GM21825 (cell line): ENCODE measurements at regions not wholly inside any gene's neighbourhood (a gene's known extent, or its start where the extent isn't known, plus 50 kb on each side); places are given as distances from the start of the nearest gene placed in this dataset.
"Not testable (repeated sequence)": the region's sequence is repeated elsewhere in the genome, so short reads cannot be mapped to it uniquely, and the experiment has no call there.

Experiments
- ATAC-seq: cut with Tn5 transposase; IDR thresholded peaks from one replicate; pipeline ENCODE4 v1.9.1; 2021; ENCODE audit warnings: mild to moderate bottlenecking, moderate library complexity; ENCODE audit not compliant: unreplicated experiment

DNA sequence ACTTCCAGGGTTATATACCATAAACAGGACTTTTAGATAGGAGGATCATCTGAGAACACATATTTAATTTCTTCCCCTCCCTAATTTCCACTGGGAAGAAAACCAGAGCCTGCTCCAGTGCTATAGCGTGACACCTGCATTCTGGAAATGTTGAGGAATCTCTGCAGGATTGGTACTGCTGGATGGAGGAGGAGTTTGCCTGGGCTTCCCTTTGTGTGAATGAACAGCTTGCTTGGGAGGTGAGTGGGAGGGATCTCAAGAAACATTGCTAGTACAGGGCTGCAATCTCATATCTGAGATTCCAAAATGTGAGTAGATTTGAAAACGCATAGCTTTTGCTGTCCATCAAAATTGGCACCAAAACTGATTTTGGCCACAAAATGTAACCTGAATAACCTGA lies 295.9 kb upstream of the RGMA start:
- ATAC-seq = no peak

GRCh38 chr15:93382200-93382820 lies 293.3 kb upstream of the RGMA start:
- ATAC-seq = no peak

DNA sequence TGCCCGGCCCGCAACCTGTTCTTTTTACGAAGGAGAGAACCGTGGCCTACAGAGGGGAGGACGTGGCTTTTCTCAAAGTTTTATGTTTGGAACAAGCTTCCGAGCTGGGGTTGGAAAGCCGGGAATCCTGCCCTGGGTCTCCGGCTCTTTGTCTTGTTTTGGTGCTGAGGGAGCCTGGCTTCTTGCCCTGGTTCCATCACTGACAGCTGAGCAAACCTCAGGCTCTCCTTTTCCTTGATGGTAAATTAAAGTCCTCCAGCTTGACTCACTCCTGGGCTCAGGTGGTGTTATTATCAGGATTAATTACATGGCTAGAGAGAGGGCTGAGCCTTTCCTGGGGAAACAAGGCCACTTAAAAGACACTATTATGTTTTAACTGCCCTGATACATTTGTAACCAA lies 289.5 kb upstream of the RGMA start:
- no peak for ATAC-seq

GRCh38 chr15:93372865-93373223 lies 283.8 kb upstream of the RGMA start:
- no peak for ATAC-seq

GRCh38 chr15:93372208-93372864 lies 283.3 kb upstream of the RGMA start:
- ATAC-seq = no peak

DNA sequence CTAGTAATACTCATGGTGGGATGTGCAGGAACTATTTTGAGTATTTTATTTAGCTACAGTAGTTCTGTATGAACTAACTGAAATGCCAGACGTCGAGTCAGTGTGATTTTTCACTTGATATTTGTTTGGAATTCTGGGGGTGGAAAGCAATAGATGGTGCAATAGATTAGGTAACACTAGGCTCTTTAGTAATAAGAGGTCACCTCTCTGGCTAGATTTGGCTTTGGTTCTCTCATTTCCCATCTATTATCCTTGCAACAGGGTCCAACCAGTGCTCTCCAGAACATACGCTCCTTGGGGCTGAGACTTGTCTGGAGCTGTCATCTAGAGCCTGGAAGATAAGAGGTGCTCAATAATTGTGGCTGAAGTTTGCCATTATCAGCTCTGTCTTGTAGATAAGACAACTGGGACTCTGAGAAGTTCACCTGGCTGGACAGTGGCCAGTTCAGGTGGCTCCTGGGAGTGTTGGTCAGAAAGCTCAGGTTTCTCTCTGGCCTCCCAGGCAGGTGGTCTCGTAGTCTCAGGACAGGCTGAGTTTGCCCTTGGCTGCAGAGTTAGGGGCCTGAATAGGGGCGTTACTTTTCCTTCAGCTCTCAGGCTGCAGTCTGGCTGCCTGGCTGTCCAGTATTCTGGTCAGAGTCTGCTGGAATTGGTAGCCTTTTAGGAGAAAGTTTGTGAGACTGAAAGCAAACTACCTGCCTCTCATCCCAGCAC lies 277.5 kb upstream of the RGMA start:
- ATAC-seq = no peak

GRCh38 chr15:93362821-93363220 lies 273.8 kb upstream of the RGMA start:
- no peak for ATAC-seq

DNA sequence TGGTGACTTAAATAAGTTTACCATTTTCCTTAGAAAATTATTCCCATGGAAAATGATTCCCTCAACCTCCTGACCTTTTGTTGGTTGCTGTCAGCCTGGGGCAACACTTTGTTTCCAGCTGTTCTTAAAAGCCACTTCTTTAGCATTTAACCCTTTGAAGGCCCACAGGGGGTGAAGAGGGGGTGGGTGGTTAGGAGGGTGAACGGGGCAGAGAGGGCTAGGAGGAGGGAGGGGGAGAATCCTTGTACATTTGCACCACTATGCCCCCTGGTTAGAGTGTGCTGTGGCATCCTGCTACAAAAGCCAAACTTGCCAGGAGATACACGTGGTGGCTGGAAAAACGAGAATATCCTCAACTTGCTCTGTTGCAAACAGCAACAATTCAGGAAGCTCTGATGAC lies 273.2 kb upstream of the RGMA start:
- ATAC-seq = no peak

GRCh38 chr15:93361703-93362102 lies 272.7 kb upstream of the RGMA start:
- ATAC-seq = no peak

DNA sequence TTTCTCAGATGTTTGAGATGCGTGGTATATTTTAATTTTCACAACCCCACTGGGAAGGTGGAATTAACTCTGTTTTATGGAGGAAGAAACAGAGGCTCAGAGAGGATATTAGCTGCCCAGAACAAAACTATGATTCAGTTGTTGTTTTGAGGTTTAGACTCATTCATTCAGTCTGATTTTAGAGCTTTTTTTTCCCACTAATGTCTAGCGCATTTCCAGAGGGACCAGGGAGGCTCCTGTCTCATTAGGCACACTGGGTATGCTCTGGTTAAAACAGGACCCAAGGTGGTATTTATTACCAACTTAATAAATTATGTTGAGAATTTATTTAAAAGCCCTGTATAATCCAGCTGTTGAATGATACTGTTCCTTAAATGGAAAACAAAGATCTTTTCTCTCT lies 272.0 kb upstream of the RGMA start:
- ATAC-seq = no peak

DNA sequence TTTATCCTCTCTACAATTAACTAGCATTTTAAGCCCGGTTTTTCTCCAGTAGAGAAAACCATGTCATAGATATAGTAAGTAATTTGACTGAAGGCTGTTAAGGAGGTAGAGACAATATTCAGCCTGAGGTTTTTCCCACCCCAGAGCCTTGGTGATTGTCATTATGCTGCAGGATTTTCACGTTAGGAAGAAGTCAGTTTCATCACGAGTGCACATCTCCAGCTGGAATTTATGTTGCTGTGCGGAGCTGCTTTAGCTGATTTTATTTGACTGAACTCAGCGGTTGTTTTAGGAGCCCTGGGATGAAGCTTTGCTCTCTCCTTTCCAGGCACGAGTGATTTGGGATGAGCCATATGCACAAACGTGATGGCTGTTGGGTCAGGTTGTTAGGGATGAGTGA lies 271.3 kb upstream of the RGMA start:
- no peak for ATAC-seq

DNA sequence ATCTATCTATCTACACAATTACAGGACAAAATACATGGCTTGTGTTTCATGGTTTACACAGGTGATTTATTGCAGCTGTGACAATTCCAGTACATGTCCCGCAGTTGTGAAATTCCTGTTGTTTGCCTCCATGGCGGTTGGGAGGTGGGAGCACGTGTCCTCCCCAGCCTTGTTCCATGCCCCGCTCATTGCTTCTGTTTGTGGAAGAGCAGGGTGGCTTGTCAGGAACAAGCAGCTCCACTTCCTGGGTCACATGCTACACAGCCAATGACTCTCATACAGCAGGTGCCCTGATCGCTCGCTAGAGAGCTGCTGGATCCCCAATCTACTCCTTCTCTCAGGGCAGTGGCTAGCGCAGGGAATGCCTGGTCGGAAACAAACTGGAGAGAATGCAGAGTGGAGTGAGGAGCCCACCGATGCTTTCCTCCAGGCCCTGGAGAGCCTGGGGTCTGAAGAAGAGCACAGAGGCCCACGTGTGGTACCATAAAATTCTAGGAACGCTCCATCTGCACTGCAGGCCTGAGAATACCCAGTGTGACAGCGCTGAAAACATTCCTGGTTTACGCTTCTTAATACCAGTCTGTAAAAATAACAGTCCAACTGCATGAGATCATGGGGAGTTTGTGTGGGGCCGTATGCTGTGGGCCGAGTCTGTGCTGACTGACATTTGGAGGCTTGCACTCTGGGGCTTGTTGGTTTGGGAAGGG lies 270.6 kb upstream of the RGMA start:
- ATAC-seq = no peak

DNA sequence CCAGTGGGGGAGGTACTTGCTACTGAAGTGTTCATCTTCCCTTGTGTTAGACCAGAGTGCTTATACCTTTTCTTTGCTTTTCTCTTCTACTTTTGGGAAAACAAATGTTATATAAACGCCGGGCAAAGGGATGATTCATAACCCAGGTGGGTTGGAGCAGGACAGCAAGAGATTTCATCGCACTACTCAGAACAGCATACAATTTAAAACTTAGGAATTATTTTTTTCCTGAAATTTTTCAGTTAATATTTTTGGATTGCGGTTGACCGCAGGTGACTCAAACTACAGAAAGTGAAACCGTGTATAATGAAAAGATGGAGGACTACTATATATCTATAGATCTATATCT lies 270.0 kb upstream of the RGMA start:
- ATAC-seq = no peak

- ATAC-seq = no peak
These were observed 269.4 kb upstream of the RGMA start for GRCh38 chr15:93358166-93359059.

DNA sequence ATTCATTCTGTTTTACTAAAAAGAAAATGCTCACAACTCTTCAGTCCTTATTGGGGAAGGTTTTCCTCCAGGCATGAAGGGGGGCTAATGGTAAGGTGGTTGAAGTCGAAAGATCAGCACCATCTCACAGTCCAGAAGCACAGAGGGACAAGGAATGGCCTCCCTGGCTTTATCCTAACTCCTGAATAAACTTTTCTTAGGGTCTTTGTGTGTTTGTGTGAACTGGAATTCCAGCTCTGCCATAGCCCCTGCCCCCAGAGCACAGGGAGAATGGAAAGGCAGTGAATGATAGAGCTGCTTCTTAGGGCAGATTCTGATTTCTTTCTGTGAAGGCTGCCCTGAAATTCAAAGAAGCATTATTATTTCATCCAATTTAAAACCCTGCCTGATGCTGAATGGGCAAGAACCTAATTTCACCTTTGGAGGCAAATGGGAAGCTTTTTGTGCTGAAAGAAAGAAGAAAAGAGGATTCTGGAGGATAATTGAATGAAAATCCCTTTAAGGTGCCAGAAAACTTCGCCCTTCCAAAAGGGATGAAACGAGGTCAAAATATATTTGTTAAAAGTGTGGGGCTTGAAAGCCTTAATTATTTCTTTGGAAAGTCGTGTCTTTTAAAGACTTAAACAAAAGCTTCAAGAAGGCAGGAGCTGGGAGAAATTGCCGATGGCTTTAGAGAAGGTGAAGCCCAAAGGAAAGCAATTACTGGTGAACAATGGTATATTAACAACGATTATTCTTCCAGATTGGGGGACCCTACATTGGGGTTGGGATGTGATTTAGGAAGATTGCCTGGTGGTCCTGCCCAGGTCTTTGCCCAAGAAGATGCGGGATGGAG lies 259.9 kb upstream of the RGMA start:
- no peak for ATAC-seq

GRCh38 chr15:93347986-93348385 lies 259.0 kb upstream of the RGMA start:
- ATAC-seq = no peak

GRCh38 chr15:93345981-93346380 lies 257.0 kb upstream of the RGMA start:
- no peak for ATAC-seq

DNA sequence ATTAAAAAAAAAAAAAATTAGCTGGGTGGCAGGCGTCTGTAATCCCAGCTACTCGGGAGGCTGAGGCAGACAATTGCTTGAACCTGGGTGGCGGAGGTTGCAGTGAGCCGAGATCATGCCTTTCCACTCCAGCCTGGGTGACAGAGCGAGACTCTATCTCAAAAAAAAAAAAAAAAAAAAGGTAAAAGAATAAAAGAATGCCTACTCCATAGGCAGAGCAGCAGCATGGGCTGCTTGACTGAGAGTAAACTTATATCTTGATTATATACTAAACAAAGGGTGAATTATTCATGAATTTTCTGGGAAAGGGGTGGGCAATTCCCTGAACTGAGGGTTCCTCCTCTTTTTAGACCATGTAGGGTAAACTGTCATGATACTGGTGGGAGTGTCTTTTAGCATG lies 254.4 kb upstream of the RGMA start:
- ATAC-seq = not testable (repeated sequence)

DNA sequence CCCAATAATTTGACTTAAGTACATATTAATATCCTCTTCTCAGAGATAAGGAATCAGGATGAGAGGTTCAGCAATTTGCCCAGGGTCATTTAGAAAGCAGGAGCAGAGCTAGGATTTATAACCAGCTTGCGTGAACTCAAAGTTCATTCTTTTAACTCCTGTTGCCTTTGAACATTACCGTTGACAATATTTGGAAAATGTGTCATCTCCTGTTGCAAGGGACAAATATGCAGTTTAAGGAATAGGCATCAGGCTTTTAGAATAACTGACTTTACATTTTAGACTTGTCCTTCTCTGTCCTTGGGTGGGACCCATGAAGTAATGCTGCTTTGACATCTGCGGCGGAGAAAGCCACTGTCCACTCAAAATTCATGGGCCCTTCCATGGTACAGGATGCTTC lies 252.2 kb upstream of the RGMA start:
- ATAC-seq = no peak

DNA sequence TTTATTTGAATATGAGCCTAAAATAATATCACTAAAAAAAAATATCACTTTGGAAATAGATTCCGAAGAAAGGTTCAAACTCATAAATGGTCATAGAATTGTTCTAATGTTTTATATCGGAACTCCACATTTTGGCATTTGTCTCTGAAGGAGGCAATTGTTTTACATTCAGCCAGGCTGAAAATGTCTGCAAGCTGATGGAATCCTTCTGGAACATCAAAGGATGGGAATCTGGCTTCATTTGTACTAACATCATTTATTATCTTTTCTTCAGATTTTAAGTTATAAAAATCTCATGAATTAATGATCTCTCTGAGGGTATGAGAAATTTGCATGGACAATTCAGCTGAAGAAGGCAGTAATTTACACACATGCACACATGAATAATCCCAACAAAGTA lies 251.4 kb upstream of the RGMA start:
- ATAC-seq = no peak
